ENCODE measurements at regions not wholly inside any gene's neighbourhood (a gene's known extent, or its start where the extent isn't known, plus 50 kb on each side); places are given as distances from the start of the nearest gene placed in this dataset.

- no peak for DNase-seq (ENCODE audit: low read depth)
- H3K36me3 ChIP-seq (ENCODE audit: control insufficient read depth, insufficient read depth, low read length), result no peaks in the 10 kb centered on the region
- no peaks in the 10 kb centered on the region for H3K27me3 ChIP-seq (ENCODE audit: control insufficient read depth, insufficient read depth, low read length)
- H3K4me3 ChIP-seq (ENCODE audit: low read depth, low read length), result no peak overlapping the region
- TF ChIP-seq CTCF (IDR thresholded peaks at IDR 0.05; ENCODE audit: insufficient read depth, low read length, poor library complexity, severe bottlenecking), result no peak
These were observed 179.1 kb downstream of the THBS2 start for GRCh38 chr6:169074526-169074925.

GRCh38 chr6:169073311-169073710, 180.3 kb downstream of the THBS2 start:
- DNase-seq (ENCODE audit: low read depth), result no peak
- Histone ChIP-seq H3K27me3 (ENCODE audit: control insufficient read depth, insufficient read depth, low read length) (no peaks in the 10 kb centered on the region), H3K4me3 (ENCODE audit: low read depth, low read length) (no peak overlapping the region), H3K36me3 (ENCODE audit: control insufficient read depth, insufficient read depth, low read length) (no peaks in the 10 kb centered on the region)
- TF ChIP-seq CTCF (IDR thresholded peaks at IDR 0.05; ENCODE audit: insufficient read depth, low read length, poor library complexity, severe bottlenecking), result no peak

GRCh38 chr6:169072127-169073042, 181.3 kb downstream of the THBS2 start:
- DNase-seq (ENCODE audit: low read depth), result no peak
- no peaks in the 10 kb centered on the region for H3K27me3 ChIP-seq (ENCODE audit: control insufficient read depth, insufficient read depth, low read length)
- no peak overlapping the region for H3K4me3 ChIP-seq (ENCODE audit: low read depth, low read length)
- H3K36me3 ChIP-seq (ENCODE audit: control insufficient read depth, insufficient read depth, low read length), result no peaks in the 10 kb centered on the region
- no peak for TF ChIP-seq CTCF (IDR thresholded peaks at IDR 0.05; ENCODE audit: insufficient read depth, low read length, poor library complexity, severe bottlenecking)

- no peaks in the 10 kb centered on the region for H3K27me3 ChIP-seq (ENCODE audit: control insufficient read depth, insufficient read depth, low read length)
- no peak for DNase-seq (ENCODE audit: low read depth)
- no peak for TF ChIP-seq CTCF (IDR thresholded peaks at IDR 0.05; ENCODE audit: insufficient read depth, low read length, poor library complexity, severe bottlenecking)
- no peak overlapping the region for H3K4me3 ChIP-seq (ENCODE audit: low read depth, low read length)
- no peaks in the 10 kb centered on the region for H3K36me3 ChIP-seq (ENCODE audit: control insufficient read depth, insufficient read depth, low read length)
These were observed 182.3 kb downstream of the THBS2 start for GRCh38 chr6:169071394-169071793.

GRCh38 chr6:169070506-169071176, 183.0 kb downstream of the THBS2 start:
- H3K4me3 ChIP-seq (ENCODE audit: low read depth, low read length), result no peak overlapping the region
- no peaks in the 10 kb centered on the region for H3K36me3 ChIP-seq (ENCODE audit: control insufficient read depth, insufficient read depth, low read length)
- no peak for TF ChIP-seq CTCF (IDR thresholded peaks at IDR 0.05; ENCODE audit: insufficient read depth, low read length, poor library complexity, severe bottlenecking)
- peak; percentile 97 for DNase-seq (ENCODE audit: low read depth)
- no peaks in the 10 kb centered on the region for H3K27me3 ChIP-seq (ENCODE audit: control insufficient read depth, insufficient read depth, low read length)
